HCT116 (cell line): ENCODE measurements at regions not wholly inside any gene's neighbourhood (a gene's known extent, or its start where the extent isn't known, plus 50 kb on each side); places are given as distances from the start of the nearest gene placed in this dataset.

Experiments
- ATAC-seq: fragments of 200-7000 bp; cut with Tn5 transposase; 2 replicates; pipeline ENCODE4 v1.9.1; 2020; ENCODE audit warnings: mild to moderate bottlenecking, moderate library complexity
- BruUV-seq: library from RNA; stranded (reverse); fragments of 400-500 nt; replicated peaks from 2 replicates; lab custom pipeline; 2021; lab: Mats Ljungman, UMichigan
- CTCF ChIA-PET: fragments of 300-600 bp; sonication (Branson Sonifier 250); formaldehyde crosslinking; loops from one replicate; lab custom pipeline; 2021; ENCODE audit warnings: antibody characterized with exemption; lab: Charles Lee
- POLR2A ChIA-PET: fragments of 300-600, 350-600 bp; sonication (Branson Sonifier 250); formaldehyde crosslinking; loops from one replicate; lab custom pipeline; 2021; ENCODE audit warnings: antibody characterized with exemption; lab: Charles Lee
- RAD21 ChIA-PET, 2 experiments: fragments of 300-600 bp; sonication (Branson Sonifier 250); formaldehyde crosslinking; loops; one replicate each; lab custom pipeline; 2023; ENCODE audit warnings: low total read pairs in 2 of 2; ENCODE audit not compliant: uncharacterized antibody in 2 of 2, unreplicated experiment in 2 of 2, low non-redundant PET in 1 of 2; lab: Charles Lee
- DNase-seq: peaks from one replicate; pipeline ENCODE4 v3.0.0-alpha.2; 2010; ENCODE audit warnings: low read depth, low spot score
- H2AFZ ChIP-seq: fragments of 200-600 bp; shearing (Covaris generic), sonication (generic); 2 replicates; pipeline ENCODE4 v1.6.1; 2017; ENCODE audit warnings: low read depth, mixed run types, mixed read lengths, antibody characterized with exemption, low read length; ENCODE audit not compliant: poor library complexity, severe bottlenecking
- H3K27ac ChIP-seq: 2 replicates; pipeline ENCODE4 v1.5.1; 2012; ENCODE audit warnings: low read depth, low read length
- H3K27me3 ChIP-seq: fragments of 200-600 bp; sonication (generic); 2 replicates; pipeline ENCODE4 v1.6.1; 2016; ENCODE audit warnings: mixed run types, low read length, mixed read lengths; ENCODE audit not compliant: insufficient read depth
- H3K36me3 ChIP-seq, 2 experiments: fragments of 200-500 bp in 1 of 2; fragments of 200-600 bp in 1 of 2; sonication (Bioruptor generic) in 1 of 2; sonication (generic) in 1 of 2; 2 replicates each; pipeline versions ENCODE4 v1.5.1 to v1.6.1; 2014 to 2016; ENCODE audit warnings: low read length in 2 of 2, inconsistent platforms in 1 of 2, mixed read lengths in 1 of 2, mixed run types in 1 of 2; ENCODE audit not compliant: insufficient read depth in 2 of 2, control insufficient read depth in 1 of 2
- H3K4me1 ChIP-seq, 2 experiments: fragments of 200-600 bp in 1 of 2; sonication (generic) in 1 of 2; 2 replicates each; pipeline versions ENCODE4 v1.5.1 to v1.6.1; 2012 to 2017; ENCODE audit warnings: low read length in 2 of 2, inconsistent platforms in 1 of 2, mild to moderate bottlenecking in 1 of 2, mixed read lengths in 1 of 2, mixed run types in 1 of 2, moderate library complexity in 1 of 2; ENCODE audit not compliant: insufficient read depth in 2 of 2, control insufficient read depth in 1 of 2
- H3K4me2 ChIP-seq: fragments of 200-600 bp; sonication (generic); 2 replicates; pipeline ENCODE4 v1.6.1; 2017; ENCODE audit warnings: mixed run types, low read length, mixed read lengths
- H3K4me3 ChIP-seq, 2 experiments: fragments of 200-600 bp in 1 of 2; sonication (generic) in 1 of 2; replicated peaks in 1 of 2; 2 replicates each; pipeline ENCODE4 v1.5.1; 2011 to 2016; ENCODE audit warnings: low read length in 2 of 2, control low read depth in 1 of 2, low read depth in 1 of 2, mild to moderate bottlenecking in 1 of 2, mixed read lengths in 1 of 2, mixed run types in 1 of 2
- H3K79me2 ChIP-seq: fragments of 200-600 bp; sonication (generic); 2 replicates; pipeline ENCODE4 v1.6.1; 2017; ENCODE audit warnings: mild to moderate bottlenecking, mixed run types, low read length, moderate library complexity, mixed read lengths; ENCODE audit not compliant: insufficient read depth
- H3K9ac ChIP-seq: fragments of 200-600 bp; sonication (generic); 2 replicates; pipeline ENCODE4 v1.6.1; 2016; ENCODE audit warnings: low read length, mixed read lengths
- H3K9me2 ChIP-seq: fragments of 200-600 bp; sonication (generic), shearing (Covaris generic); 2 replicates; pipeline ENCODE4 v1.6.1; 2017; ENCODE audit warnings: mixed run types, mild to moderate bottlenecking, moderate library complexity; ENCODE audit not compliant: insufficient read depth
- H3K9me3 ChIP-seq, 2 experiments: fragments of 200-500 bp in 1 of 2; fragments of 200-600 bp in 1 of 2; sonication (Bioruptor generic) in 1 of 2; sonication (generic) in 1 of 2; 2 replicates each; pipeline ENCODE4 v1.6.1; 2014 to 2017; ENCODE audit warnings: low read length in 2 of 2, mixed read lengths in 2 of 2, inconsistent platforms in 1 of 2, low read depth in 1 of 2, mild to moderate bottlenecking in 1 of 2, mixed run types in 1 of 2, moderate library complexity in 1 of 2; ENCODE audit not compliant: control insufficient read depth in 1 of 2, insufficient read depth in 1 of 2
- H4K20me1 ChIP-seq: fragments of 200-600 bp; sonication (generic), shearing (Covaris generic); 2 replicates; pipeline ENCODE4 v1.6.1; 2017; ENCODE audit warnings: mixed run types, mild to moderate bottlenecking, moderate library complexity; ENCODE audit not compliant: insufficient read depth
- ATF3 ChIP-seq: IDR thresholded peaks from 2 replicates; pipeline ENCODE4 v1.6.1; 2012
- CBX3 ChIP-seq: IDR thresholded peaks from 2 replicates; pipeline ENCODE4 v1.6.1; 2012; ENCODE audit warnings: low read depth
- EZH2 ChIP-seq: fragments of 200-600 bp; sonication (generic); IDR thresholded peaks from 2 replicates; pipeline ENCODE4 v1.6.1; 2017; ENCODE audit warnings: antibody characterized with exemption, mixed run types
- FOSL1 ChIP-seq: IDR thresholded peaks from 2 replicates; pipeline ENCODE4 v1.6.1; 2012; ENCODE audit warnings: low read depth
- JUND ChIP-seq: IDR thresholded peaks from 2 replicates; pipeline ENCODE4 v1.6.1; 2012
- MAX ChIP-seq: IDR thresholded peaks from 2 replicates; pipeline ENCODE4 v1.6.1; 2012
- POLR2A ChIP-seq: IDR thresholded peaks from 2 replicates; pipeline ENCODE4 v1.7.0; 2011; ENCODE audit warnings: borderline replicate concordance; ENCODE audit not compliant: insufficient read depth, insufficient read length; ENCODE audit errors: extremely low read depth
- RAD21 ChIP-seq: IDR thresholded peaks from 2 replicates; pipeline ENCODE4 v1.6.1; 2012; ENCODE audit warnings: low read depth, mild to moderate bottlenecking
- REST ChIP-seq: IDR thresholded peaks from 2 replicates; pipeline ENCODE4 v1.6.1; 2012; ENCODE audit warnings: low read depth
- SIN3A ChIP-seq: IDR thresholded peaks from 2 replicates; pipeline ENCODE4 v1.6.1; 2012; ENCODE audit warnings: low read depth
- SP1 ChIP-seq: IDR thresholded peaks from 2 replicates; pipeline ENCODE4 v1.6.1; 2012; ENCODE audit warnings: low read depth
- TCF7L2 ChIP-seq: IDR thresholded peaks from 2 replicates; pipeline ENCODE4 v1.7.0; 2011; ENCODE audit warnings: borderline replicate concordance, inconsistent platforms; ENCODE audit not compliant: insufficient read depth, insufficient read length; ENCODE audit errors: extremely low read depth
- YY1 ChIP-seq: IDR thresholded peaks from 2 replicates; pipeline ENCODE4 v1.6.1; 2011; ENCODE audit warnings: low read length, low read depth, moderate library complexity, mild to moderate bottlenecking; ENCODE audit not compliant: insufficient replicate concordance; ENCODE audit errors: extremely low read depth
- ZNF274 ChIP-seq: fragments of 200-500 bp; sonication (Bioruptor generic); IDR thresholded peaks from 2 replicates; pipeline ENCODE4 v1.6.1; 2014; ENCODE audit warnings: mild to moderate bottlenecking, low read depth, low read length, inconsistent platforms
- intact Hi-C: fragments of 100-400 bp; cut with micrococcal nuclease; formaldehyde crosslinking; loops from 2 replicates; pipeline ENCODE4 v1.10.0; 2022

DNA sequence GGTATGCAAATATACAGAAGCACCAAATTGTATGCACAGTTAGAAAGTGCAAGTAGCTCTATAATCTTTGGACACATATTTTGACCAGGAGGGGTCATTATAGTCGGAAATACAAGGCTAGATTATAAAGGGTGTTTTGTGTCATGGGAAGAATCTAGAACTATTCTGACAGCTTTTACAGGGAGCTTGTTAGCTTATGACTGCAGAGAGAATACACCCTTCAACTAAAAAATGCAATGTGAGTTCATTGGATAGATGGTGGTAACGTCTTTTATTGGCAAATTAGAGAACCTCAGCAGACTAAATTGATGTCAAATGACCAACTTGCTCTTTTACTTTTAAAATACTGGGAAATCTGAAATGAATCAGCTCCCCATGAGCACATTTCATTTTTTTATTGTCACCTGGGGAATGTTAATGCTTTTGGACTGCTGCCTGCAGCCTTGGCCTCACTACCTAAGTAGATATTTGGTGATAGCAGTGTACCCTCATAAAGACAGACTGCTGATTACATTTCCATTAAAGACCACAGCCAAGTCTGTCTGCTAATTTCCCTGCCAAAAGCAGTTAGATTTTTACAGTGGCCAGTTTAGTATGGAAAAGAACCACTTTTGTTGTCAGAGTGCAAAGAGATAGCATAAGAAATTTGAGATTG, 515.9 kb upstream of the DPPA4 start (continued):
- TF ChIP-seq SP1 (no peak), CBX3 (no peak), RAD21 (no peak), JUND (no peak), TCF7L2 (no peak)
- TF ChIP-seq, all 23 proteins: peak for 0

DNA sequence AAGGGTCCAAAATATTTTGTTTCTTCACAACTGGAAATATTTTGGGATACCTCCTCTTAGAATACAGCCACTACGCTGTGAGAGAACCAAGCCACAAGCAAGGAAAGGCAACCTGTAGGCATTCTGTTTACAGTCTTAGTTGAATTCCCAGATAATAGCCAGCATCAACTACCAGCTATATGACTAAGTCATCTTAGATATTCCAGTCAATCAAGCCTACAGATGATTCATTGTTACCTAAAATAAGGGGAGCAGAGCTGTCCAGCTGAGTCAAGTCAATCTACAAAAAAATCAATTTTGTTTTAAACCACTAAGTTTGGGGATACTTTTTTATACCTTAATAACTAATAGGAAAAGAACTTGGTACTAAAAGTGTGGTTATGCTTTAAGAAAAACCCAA, 526.4 kb upstream of the DPPA4 start:
- BruUV-seq: no TSS peak
- Histone ChIP-seq H3K9ac (no peak overlapping the region), H2AFZ (peak overlapping the region; percentile 63), H3K9me2 (no peaks in the 10 kb centered on the region), H3K27ac (no peak overlapping the region), H3K4me3 (no peak overlapping the region), H3K4me1 (peaks cover 0 to 7% of the 10 kb centered on the region in 2 experiments; a peak in 1 of 4 replicates), H3K36me3 (no peaks in the 10 kb centered on the region), H3K4me2 (no peak overlapping the region), H3K27me3 (no peaks in the 10 kb centered on the region), H3K9me3 (no peaks in the 10 kb centered on the region), H4K20me1 (no peaks in the 10 kb centered on the region), H3K79me2 (no peaks in the 10 kb centered on the region)
- DNase-seq (no peak), ATAC-seq (no peak)
- peak; percentile 25; the same call in 1 of the 2 replicates for TF ChIP-seq FOSL1
- no peak for TF ChIP-seq EZH2
- POLR2A ChIA-PET: no interaction called here
- RAD21 ChIA-PET: no interaction called here
- intact Hi-C loops: no loop called here
- CTCF ChIA-PET: no interaction called here

- H3K79me2 ChIP-seq: no peaks in the 10 kb centered on the region
- H3K27ac ChIP-seq: no peak overlapping the region
- BruUV-seq: no TSS peak
- H3K36me3 ChIP-seq: no peaks in the 10 kb centered on the region
- H3K4me3 ChIP-seq: no peak overlapping the region
- no peaks in the 10 kb centered on the region for H3K27me3 ChIP-seq
- H4K20me1 ChIP-seq: no peaks in the 10 kb centered on the region
- H3K9me3 ChIP-seq: no peaks in the 10 kb centered on the region
- RAD21 ChIA-PET: no interaction called here
- POLR2A ChIA-PET: no interaction called here
- no peak overlapping the region for H3K4me2 ChIP-seq
- CTCF ChIA-PET: no interaction called here
- DNase-seq: no peak
- peak overlapping the region; percentile 63 for H2AFZ ChIP-seq
- no peak for ATAC-seq
- H3K4me1 ChIP-seq: peaks cover 0 to 7% of the 10 kb centered on the region in 2 experiments; a peak in 1 of 4 replicates
- intact Hi-C loops: no loop called here
- no peak overlapping the region for H3K9ac ChIP-seq
- no peaks in the 10 kb centered on the region for H3K9me2 ChIP-seq
- no peak for TF ChIP-seq MAX
- no peak for TF ChIP-seq ATF3
- no peak for TF ChIP-seq SP1
- TF ChIP-seq TCF7L2: no peak
- no peak for TF ChIP-seq SIN3A
- no peak for TF ChIP-seq POLR2A
- no peak for TF ChIP-seq ZNF274
- TF ChIP-seq EZH2: no peak
- TF ChIP-seq CBX3: no peak
- no peak for TF ChIP-seq YY1
- TF ChIP-seq JUND: no peak
- no peak for TF ChIP-seq REST
These were observed 527.1 kb upstream of the DPPA4 start for GRCh38 chr3:109864452-109864851.
